Tibial nerve (tissue), 4 donors: ENCODE measurements at regions not wholly inside any gene's neighbourhood (a gene's known extent, or its start where the extent isn't known, plus 50 kb on each side); places are given as distances from the start of the nearest gene placed in this dataset.

Experiments
- DNase-seq, 2 donors: peaks; one replicate each; pipeline ENCODE4 v3.0.0-alpha.2; 2019; ENCODE audit warnings: low spot score in 2 of 2
- H3K27ac ChIP-seq, 4 donors: fragments of 200-600 bp; sonication (generic) in 3 of 4; one replicate each; pipeline ENCODE4 v1.5.1; 2017 to 2019; ENCODE audit warnings: mild to moderate bottlenecking in 1 of 4
- H3K27me3 ChIP-seq, 2 donors: fragments of 200-600 bp; sonication (generic) in 1 of 2; one replicate each; pipeline versions ENCODE4 v1.5.1 to v1.6.0; 2017 to 2019
- H3K36me3 ChIP-seq, 3 donors: fragments of 200-600 bp; sonication (generic); one replicate each; pipeline ENCODE4 v1.5.1; 2018 to 2019
- H3K4me1 ChIP-seq, 4 donors: fragments of 200-600 bp; sonication (generic) in 3 of 4; one replicate each; pipeline ENCODE4 v1.5.1; 2017 to 2019
- H3K4me3 ChIP-seq, 4 donors: fragments of 200-600 bp; sonication (generic) in 3 of 4; one replicate each; pipeline ENCODE4 v1.5.1; 2017 to 2019; ENCODE audit warnings: mild to moderate bottlenecking in 1 of 4, moderate library complexity in 1 of 4
- H3K9me3 ChIP-seq, 4 donors: fragments of 200-600 bp; sonication (generic) in 3 of 4; one replicate each; pipeline ENCODE4 v1.5.1; 2017 to 2019
- CTCF ChIP-seq, 5 experiments: fragments of 200-600 bp in 3 of 5; fragments of 450-650 bp in 2 of 5; sonication (generic) in 3 of 5; IDR thresholded peaks; one replicate each; pipeline ENCODE4 v1.5.1; 2016 to 2019; ENCODE audit warnings: antibody characterized with exemption in 5 of 5, mild to moderate bottlenecking in 3 of 5, moderate library complexity in 2 of 5
- EP300 ChIP-seq, 2 donors: sonication (generic); formaldehyde crosslinking; IDR thresholded peaks; one replicate each; pipeline ENCODE4 v1.6.1; 2017; ENCODE audit warnings: antibody characterized with exemption in 2 of 2, mild to moderate bottlenecking in 1 of 2
- POLR2A ChIP-seq, 2 donors: fragments of 450-650 bp; IDR thresholded peaks; one replicate each; pipeline ENCODE4 v1.6.1; 2017; ENCODE audit warnings: antibody characterized with exemption in 2 of 2, mild to moderate bottlenecking in 2 of 2, moderate library complexity in 2 of 2
- WGBS, 2 donors: methylation state at CpG; one replicate each; pipeline ENCODE4 v1.1.5; 2018; 5-methylcytosine and 5-hydroxymethylcytosine counted together

GRCh38 chr4:79177388-79177787 lies 148.5 kb downstream of the NAA11 start:
- DNase-seq, result no peak
- no peaks in the 10 kb centered on the region for H3K27me3 ChIP-seq
- H3K9me3 ChIP-seq, result no peaks in the 10 kb centered on the region
- H3K4me1 ChIP-seq, result peaks cover 0 to 12% (median 0%) of the 10 kb centered on the region in 4 donors
- TF ChIP-seq EP300 (IDR thresholded peaks at IDR 0.05) (no peak), CTCF (IDR thresholded peaks at IDR 0.05) (no peak), POLR2A (IDR thresholded peaks at IDR 0.05) (no peak)
- H3K4me3 ChIP-seq, result no peak overlapping the region
- H3K36me3 ChIP-seq, result no peaks in the 10 kb centered on the region
- no peak overlapping the region for H3K27ac ChIP-seq

- H3K27me3 ChIP-seq, result no peaks in the 10 kb centered on the region
- H3K27ac ChIP-seq, result no peak overlapping the region
- 79 to 82% methylated on average over 4 of the region's 4 CpGs for WGBS, 2 donors
- no peak for DNase-seq
- peaks cover 0 to 12% (median 0%) of the 10 kb centered on the region in 4 donors for H3K4me1 ChIP-seq
- TF ChIP-seq EP300 (IDR thresholded peaks at IDR 0.05) (no peak), POLR2A (IDR thresholded peaks at IDR 0.05) (no peak)
- no peaks in the 10 kb centered on the region for H3K9me3 ChIP-seq
- H3K36me3 ChIP-seq, result no peaks in the 10 kb centered on the region
- H3K4me3 ChIP-seq, result no peak overlapping the region
Observed at GRCh38 chr4:79176351-79176750, 149.5 kb downstream of the NAA11 start.

- Histone ChIP-seq H3K9me3 (no peaks in the 10 kb centered on the region), H3K27ac (no peak overlapping the region), H3K27me3 (no peaks in the 10 kb centered on the region), H3K4me3 (no peak overlapping the region), H3K4me1 (peaks cover 0 to 12% (median 0%) of the 10 kb centered on the region in 4 donors), H3K36me3 (no peaks in the 10 kb centered on the region)
- no peak for TF ChIP-seq POLR2A (IDR thresholded peaks at IDR 0.05)
- TF ChIP-seq EP300 (IDR thresholded peaks at IDR 0.05), result no peak
- TF ChIP-seq CTCF (IDR thresholded peaks at IDR 0.05), result no peak
- no peak for DNase-seq
Observed at GRCh38 chr4:79175716-79176115, 150.1 kb downstream of the NAA11 start.

- no peak overlapping the region for H3K4me3 ChIP-seq
- no peaks in the 10 kb centered on the region for H3K9me3 ChIP-seq
- no peaks in the 10 kb centered on the region for H3K36me3 ChIP-seq
- TF ChIP-seq EP300 (IDR thresholded peaks at IDR 0.05) (no peak), POLR2A (IDR thresholded peaks at IDR 0.05) (no peak), CTCF (IDR thresholded peaks at IDR 0.05) (no peak)
- H3K27ac ChIP-seq, result no peak overlapping the region
- WGBS, 2 donors, result 74 to 83% methylated on average over 2 of the region's 2 CpGs
- no peaks in the 10 kb centered on the region for H3K27me3 ChIP-seq
- no peak for DNase-seq
- peaks cover 0 to 12% (median 0%) of the 10 kb centered on the region in 4 donors for H3K4me1 ChIP-seq
Observed at GRCh38 chr4:79174490-79175252, 151.2 kb downstream of the NAA11 start.

- DNase-seq, result no peak
- 75 to 89% methylated on average over 2 of the region's 2 CpGs for WGBS, 2 donors
- no peaks in the 10 kb centered on the region for H3K36me3 ChIP-seq
- H3K4me1 ChIP-seq, result peaks cover 0 to 3% (median 0%) of the 10 kb centered on the region in 4 donors
- no peak overlapping the region for H3K4me3 ChIP-seq
- TF ChIP-seq POLR2A (IDR thresholded peaks at IDR 0.05) (no peak), CTCF (IDR thresholded peaks at IDR 0.05) (no peak), EP300 (IDR thresholded peaks at IDR 0.05) (no peak)
- H3K27ac ChIP-seq, result no peak overlapping the region
- H3K27me3 ChIP-seq, result no peaks in the 10 kb centered on the region
- peaks cover 0 to 13% (median 0%) of the 10 kb centered on the region in 4 donors for H3K9me3 ChIP-seq
Observed at GRCh38 chr4:79173186-79173585, 152.7 kb downstream of the NAA11 start.
